Endothelial cell of umbilical vein (primary cell): ENCODE measurements at regions not wholly inside any gene's neighbourhood (a gene's known extent, or its start where the extent isn't known, plus 50 kb on each side); places are given as distances from the start of the nearest gene placed in this dataset.

Experiments
- BruUV-seq: library from RNA; stranded (reverse); fragments of 400-500 nt; replicated peaks from 2 replicates; lab custom pipeline; 2021; lab: Mats Ljungman, UMichigan
- CTCF ChIA-PET: fragments of 300-600, 350-600 bp; sonication (Branson Sonifier 250); formaldehyde crosslinking; loops from one replicate; lab custom pipeline; 2021; ENCODE audit warnings: antibody characterized with exemption, inconsistent platforms; lab: Charles Lee
- POLR2A ChIA-PET: fragments of 300-600, 350-600 bp; sonication (Branson Sonifier 250); formaldehyde crosslinking; loops from one replicate; lab custom pipeline; 2021; ENCODE audit warnings: antibody characterized with exemption, inconsistent platforms; lab: Charles Lee
- DNase-seq: peaks from one replicate; pipeline ENCODE4 v3.0.0-alpha.2; 2011; ENCODE audit warnings: low read depth, low spot score
- FAIRE-seq: peaks from 2 replicates; lab custom pipeline; 2011; peaks lifted over from hg19 to GRCh38; lab: Jason Lieb, UNC
- H2AFZ ChIP-seq: 2 replicates; pipeline ENCODE4 v1.6.0; 2012; ENCODE audit warnings: low read depth, low read length, control low read depth, inconsistent platforms
- H3K27ac ChIP-seq: 2 replicates; pipeline ENCODE4 v1.5.1; 2011; ENCODE audit warnings: low read depth, mild to moderate bottlenecking, control low read depth, low read length, moderate library complexity; ENCODE audit not compliant: insufficient read depth
- H3K27me3 ChIP-seq, 2 experiments: 2 replicates each; pipeline versions ENCODE4 v1.6.0 to v1.6.1; 2011; ENCODE audit warnings: low read length in 2 of 2, mixed read lengths in 1 of 2; ENCODE audit not compliant: control insufficient read depth in 2 of 2, insufficient read depth in 2 of 2
- H3K36me3 ChIP-seq, 2 experiments: 2 replicates in 1 of 2; 3 replicates in 1 of 2; pipeline ENCODE4 v1.5.1; 2011; ENCODE audit warnings: low read length in 2 of 2, mild to moderate bottlenecking in 1 of 2, moderate library complexity in 1 of 2; ENCODE audit not compliant: control insufficient read depth in 2 of 2, insufficient read depth in 2 of 2; ENCODE audit errors: extremely low read depth in 1 of 2
- H3K4me1 ChIP-seq: 3 replicates; pipeline ENCODE4 v1.5.1; 2011; ENCODE audit warnings: mild to moderate bottlenecking, low read length; ENCODE audit not compliant: control insufficient read depth, insufficient read depth; ENCODE audit errors: extremely low read depth
- H3K4me2 ChIP-seq: 2 replicates; pipeline ENCODE4 v1.6.1; 2011; ENCODE audit warnings: low read length, control low read depth, mixed read lengths; ENCODE audit not compliant: insufficient read depth
- H3K4me3 ChIP-seq, 3 experiments: fragments of 200-600 bp in 1 of 3; sonication (generic), shearing (Covaris generic) in 1 of 3; replicated peaks in 1 of 3; 2 replicates each; pipeline ENCODE4 v1.5.1; 2011 to 2016; ENCODE audit warnings: control low read depth in 3 of 3, low read length in 3 of 3, mild to moderate bottlenecking in 2 of 3, inconsistent platforms in 1 of 3, low read depth in 1 of 3, moderate library complexity in 1 of 3; ENCODE audit not compliant: insufficient read depth in 1 of 3
- H3K79me2 ChIP-seq: 2 replicates; pipeline ENCODE4 v1.6.0; 2012; ENCODE audit warnings: low read length, inconsistent platforms; ENCODE audit not compliant: control insufficient read depth, insufficient read depth
- H3K9ac ChIP-seq: replicated peaks from 2 replicates; pipeline ENCODE3; 2011; ENCODE audit warnings: low read length, control low read depth; ENCODE audit not compliant: insufficient read depth; ENCODE audit errors: extremely low read depth
- H3K9me1 ChIP-seq: replicated peaks from 3 replicates; pipeline ENCODE4 v1.6.0; 2011; ENCODE audit warnings: mild to moderate bottlenecking, low read length; ENCODE audit not compliant: control insufficient read depth, insufficient read depth; ENCODE audit errors: extremely low read depth
- H3K9me3 ChIP-seq: replicated peaks from 2 replicates; pipeline ENCODE4 v1.5.1; 2012; ENCODE audit warnings: low read length, inconsistent platforms; ENCODE audit not compliant: control insufficient read depth, insufficient read depth
- H4K20me1 ChIP-seq: replicated peaks from 2 replicates; pipeline ENCODE3; 2011; ENCODE audit warnings: mild to moderate bottlenecking, low read length; ENCODE audit not compliant: control insufficient read depth, insufficient read depth; ENCODE audit errors: extremely low read depth
- CTCF ChIP-seq, 2 donors: IDR thresholded peaks; 1 replicate in 1 of 2; 2 replicates in 1 of 2; pipeline ENCODE4 v1.5.1; 2011; ENCODE audit warnings: low read length in 2 of 2, mild to moderate bottlenecking in 2 of 2, moderate library complexity in 2 of 2, control low read depth in 1 of 2, inconsistent platforms in 1 of 2, low read depth in 1 of 2; ENCODE audit not compliant: insufficient read depth in 1 of 2; ENCODE audit errors: extremely low read depth in 1 of 2
- EZH2 ChIP-seq: IDR thresholded peaks from 2 replicates; pipeline ENCODE4 v1.6.1; 2012; ENCODE audit warnings: borderline replicate concordance, low read depth, mild to moderate bottlenecking, moderate library complexity, low read length, inconsistent platforms; ENCODE audit not compliant: severe bottlenecking
- FOS ChIP-seq: IDR thresholded peaks from 2 replicates; pipeline ENCODE4 v1.6.1; 2011; ENCODE audit warnings: mild to moderate bottlenecking, low read length, moderate library complexity, borderline replicate concordance; ENCODE audit not compliant: insufficient read depth
- GATA2 ChIP-seq: IDR thresholded peaks from 2 replicates; pipeline ENCODE4 v1.7.0; 2011; ENCODE audit warnings: low read depth, mild to moderate bottlenecking, moderate library complexity, mixed read lengths, low read length; ENCODE audit not compliant: insufficient read length, insufficient read depth
- JUN ChIP-seq: IDR thresholded peaks from 2 replicates; pipeline ENCODE4 v1.6.1; 2011; ENCODE audit warnings: borderline replicate concordance, low read depth; ENCODE audit not compliant: insufficient read length, insufficient read depth
- MAX ChIP-seq: IDR thresholded peaks from 2 replicates; pipeline ENCODE4 v1.6.1; 2011; ENCODE audit not compliant: insufficient read depth, insufficient read length
- MYC ChIP-seq: IDR thresholded peaks from one replicate; pipeline ENCODE4 v1.6.1; 2011; ENCODE audit warnings: mild to moderate bottlenecking, low read depth, low read length
- POLR2A ChIP-seq: IDR thresholded peaks from 2 replicates; pipeline ENCODE4 v1.6.1; 2012; ENCODE audit warnings: low read depth, mild to moderate bottlenecking, control low read depth, low read length
- POLR2AphosphoS5 ChIP-seq: IDR thresholded peaks from 2 replicates; pipeline ENCODE4 v1.6.1; 2012; ENCODE audit warnings: low read depth, mild to moderate bottlenecking, control low read depth, low read length, moderate library complexity; ENCODE audit not compliant: insufficient read depth
- dilution Hi-C: fragments of 300-500 bp; cut with MboI; formaldehyde crosslinking; loops from one replicate; pipeline ENCODE4 v1.15.0; 2019; ENCODE audit warnings: low sequenced_read_pairs; ENCODE audit not compliant: extremely low pct_ligation_motif_present
- intact Hi-C: fragments of 100-400 bp; cut with micrococcal nuclease; formaldehyde crosslinking; loops from one replicate; pipeline ENCODE4 v1.10.0; 2022

- H3K4me1 ChIP-seq = no peaks in the 10 kb centered on the region
- H3K27ac ChIP-seq = no peak overlapping the region
- DNase-seq (no peak), FAIRE-seq (no peak)
- POLR2A ChIA-PET = no interaction called here
- no peak overlapping the region for H2AFZ ChIP-seq
- no peaks in the 10 kb centered on the region for H3K79me2 ChIP-seq
- intact Hi-C loops = no loop called here
- H3K36me3 ChIP-seq = no peaks in the 10 kb centered on the region
- H3K27me3 ChIP-seq = no peaks in the 10 kb centered on the region
- H3K9ac ChIP-seq = no peak overlapping the region
- dilution Hi-C loops = no loop called here
- no peak overlapping the region for H3K4me3 ChIP-seq
- no peaks in the 10 kb centered on the region for H4K20me1 ChIP-seq
- BruUV-seq = no TSS peak
- no peak overlapping the region for H3K4me2 ChIP-seq
- TF ChIP-seq CTCF (IDR thresholded peaks at IDR 0.05; ENCODE audit: extremely low read depth in 1 of 2, insufficient read depth in 1 of 2, low read depth in 1 of 2, low read length in 2 of 2) = no peak
- TF ChIP-seq EZH2 = no peak
- no peak for TF ChIP-seq FOS
- no peak for TF ChIP-seq MAX
- no peak for TF ChIP-seq POLR2AphosphoS5
- TF ChIP-seq MYC = no peak
- no peak for TF ChIP-seq GATA2
- no peak for TF ChIP-seq POLR2A
- TF ChIP-seq JUN = no peak
- H3K9me3 ChIP-seq = no peaks in the 10 kb centered on the region
- no peaks in the 10 kb centered on the region for H3K9me1 ChIP-seq
- CTCF ChIA-PET = no interaction called here
Measured at GRCh38 chr10:81806842-81807241, 68.2 kb upstream of the NRG3 start.
